Endothelial cell (in vitro differentiated cells): ENCODE measurements at regions not wholly inside any gene's neighbourhood (a gene's known extent, or its start where the extent isn't known, plus 50 kb on each side); places are given as distances from the start of the nearest gene placed in this dataset.

Experiments
- DNase-seq: peaks from one replicate; pipeline ENCODE4 v3.0.0; 2021; ENCODE audit warnings: low spot score
- H3K27ac Mint-ChIP-seq: one replicate; pipeline ENCODE4 v1.8.0; 2021; ENCODE audit warnings: mixed read lengths, inconsistent platforms; ENCODE audit not compliant: unreplicated experiment
- H3K27me3 Mint-ChIP-seq: one replicate; pipeline ENCODE4 v1.8.0; 2021; ENCODE audit warnings: mild to moderate bottlenecking, moderate library complexity, mixed read lengths, inconsistent platforms; ENCODE audit not compliant: unreplicated experiment
- H3K36me3 Mint-ChIP-seq: one replicate; pipeline ENCODE4 v1.8.0; 2021; ENCODE audit warnings: mild to moderate bottlenecking, low read depth, mixed read lengths, inconsistent platforms; ENCODE audit not compliant: unreplicated experiment
- H3K4me1 Mint-ChIP-seq: one replicate; pipeline ENCODE4 v1.8.0; 2021; ENCODE audit warnings: mild to moderate bottlenecking, mixed read lengths, inconsistent platforms; ENCODE audit not compliant: unreplicated experiment
- H3K4me3 Mint-ChIP-seq: one replicate; pipeline ENCODE4 v1.8.0; 2021; ENCODE audit warnings: mild to moderate bottlenecking, mixed read lengths, inconsistent platforms; ENCODE audit not compliant: unreplicated experiment
- H3K9me3 Mint-ChIP-seq: one replicate; pipeline ENCODE4 v1.8.0; 2021; ENCODE audit warnings: mixed read lengths, inconsistent platforms; ENCODE audit not compliant: unreplicated experiment
- TF ChIP-seq, protein P1 (sequence below): fragments of 200-600 bp; sonication (generic); IDR thresholded peaks from one replicate; pipeline ENCODE4 v1.5.0; 2021; ENCODE audit warnings: antibody characterized with exemption; ENCODE audit not compliant: unreplicated experiment

DNA sequence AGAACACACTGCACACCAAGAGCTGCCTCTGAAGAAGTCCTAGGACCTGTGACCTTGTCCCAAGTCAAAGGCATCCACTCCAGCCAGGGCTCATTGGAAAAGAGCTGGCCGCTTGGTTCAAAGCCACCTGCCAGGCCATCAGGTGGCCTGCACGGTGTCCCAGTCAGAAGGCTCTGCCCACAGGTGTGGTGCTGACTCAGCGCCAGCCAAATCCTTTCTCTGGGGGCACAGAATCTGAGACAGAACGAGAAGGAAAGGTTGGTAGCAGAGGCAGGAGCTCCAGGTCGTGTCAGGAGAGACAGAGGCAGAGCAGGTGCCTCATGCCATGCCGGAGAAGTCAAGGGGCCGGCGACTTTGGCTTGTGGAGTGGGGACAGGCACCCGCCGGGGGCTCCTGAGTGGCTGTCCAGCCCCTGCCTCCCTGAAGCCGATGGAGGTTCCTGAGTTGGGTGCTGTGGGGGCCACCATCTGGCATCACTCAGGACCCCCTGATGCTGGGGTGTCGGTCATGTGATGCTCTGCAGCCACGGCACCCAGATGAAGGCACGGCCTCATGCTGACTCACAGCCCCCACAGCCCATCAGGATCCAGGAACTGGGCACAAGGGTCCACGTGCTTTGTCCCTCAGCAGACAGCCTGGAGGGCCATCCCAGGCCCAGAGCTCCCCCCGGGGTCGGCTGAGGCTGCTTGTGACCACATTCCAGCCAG, 128.1 kb upstream of the FOXF1 start:
- peaks cover 8% of the 10 kb centered on the region for H3K27me3 Mint-ChIP-seq
- H3K36me3 Mint-ChIP-seq = no peaks in the 10 kb centered on the region
- no peak overlapping the region for H3K27ac Mint-ChIP-seq
- peaks cover 13% of the 10 kb centered on the region for H3K4me1 Mint-ChIP-seq
- H3K4me3 Mint-ChIP-seq = no peak overlapping the region
- DNase-seq = no peak
- TF ChIP-seq, protein P1, sequence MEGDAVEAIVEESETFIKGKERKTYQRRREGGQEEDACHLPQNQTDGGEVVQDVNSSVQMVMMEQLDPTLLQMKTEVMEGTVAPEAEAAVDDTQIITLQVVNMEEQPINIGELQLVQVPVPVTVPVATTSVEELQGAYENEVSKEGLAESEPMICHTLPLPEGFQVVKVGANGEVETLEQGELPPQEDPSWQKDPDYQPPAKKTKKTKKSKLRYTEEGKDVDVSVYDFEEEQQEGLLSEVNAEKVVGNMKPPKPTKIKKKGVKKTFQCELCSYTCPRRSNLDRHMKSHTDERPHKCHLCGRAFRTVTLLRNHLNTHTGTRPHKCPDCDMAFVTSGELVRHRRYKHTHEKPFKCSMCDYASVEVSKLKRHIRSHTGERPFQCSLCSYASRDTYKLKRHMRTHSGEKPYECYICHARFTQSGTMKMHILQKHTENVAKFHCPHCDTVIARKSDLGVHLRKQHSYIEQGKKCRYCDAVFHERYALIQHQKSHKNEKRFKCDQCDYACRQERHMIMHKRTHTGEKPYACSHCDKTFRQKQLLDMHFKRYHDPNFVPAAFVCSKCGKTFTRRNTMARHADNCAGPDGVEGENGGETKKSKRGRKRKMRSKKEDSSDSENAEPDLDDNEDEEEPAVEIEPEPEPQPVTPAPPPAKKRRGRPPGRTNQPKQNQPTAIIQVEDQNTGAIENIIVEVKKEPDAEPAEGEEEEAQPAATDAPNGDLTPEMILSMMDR = no peak
- H3K9me3 Mint-ChIP-seq = no peaks in the 10 kb centered on the region

DNA sequence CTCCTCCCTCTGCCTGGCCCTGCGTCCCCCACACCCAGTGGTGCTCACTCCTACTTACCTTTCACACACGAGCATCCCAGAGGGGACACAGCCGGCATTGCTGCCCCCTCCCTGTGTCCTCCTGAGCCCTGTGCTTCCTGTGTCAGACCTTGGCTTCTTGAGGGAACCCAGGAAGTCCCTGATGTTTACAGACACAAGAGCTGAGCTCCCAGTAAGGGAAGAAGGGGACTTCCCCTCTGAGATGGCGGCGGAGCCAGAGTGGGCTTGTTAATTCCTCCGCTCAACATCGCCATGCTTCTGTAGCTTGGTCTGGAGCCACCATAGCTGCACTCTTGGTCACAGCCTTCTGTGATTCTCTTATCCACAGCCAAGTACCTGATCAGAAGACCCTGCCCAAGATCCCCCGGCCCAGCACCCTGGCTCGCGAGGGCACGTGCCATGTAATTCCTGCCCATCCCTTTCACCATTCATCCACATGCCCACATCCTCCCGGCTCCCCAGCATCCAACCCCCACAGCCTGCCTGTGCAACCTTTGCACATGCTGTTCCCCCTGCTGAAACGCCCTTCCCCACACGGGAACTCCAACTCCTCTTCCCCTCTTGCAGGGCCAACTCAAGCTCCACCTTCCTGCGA, 127.4 kb upstream of the FOXF1 start:
- no peaks in the 10 kb centered on the region for H3K36me3 Mint-ChIP-seq
- peaks cover 8% of the 10 kb centered on the region for H3K27me3 Mint-ChIP-seq
- no peak for DNase-seq
- H3K9me3 Mint-ChIP-seq = no peaks in the 10 kb centered on the region
- no peak overlapping the region for H3K4me3 Mint-ChIP-seq
- TF ChIP-seq, protein P1 = no peak
- no peak overlapping the region for H3K27ac Mint-ChIP-seq
- H3K4me1 Mint-ChIP-seq = peaks cover 13% of the 10 kb centered on the region

DNA sequence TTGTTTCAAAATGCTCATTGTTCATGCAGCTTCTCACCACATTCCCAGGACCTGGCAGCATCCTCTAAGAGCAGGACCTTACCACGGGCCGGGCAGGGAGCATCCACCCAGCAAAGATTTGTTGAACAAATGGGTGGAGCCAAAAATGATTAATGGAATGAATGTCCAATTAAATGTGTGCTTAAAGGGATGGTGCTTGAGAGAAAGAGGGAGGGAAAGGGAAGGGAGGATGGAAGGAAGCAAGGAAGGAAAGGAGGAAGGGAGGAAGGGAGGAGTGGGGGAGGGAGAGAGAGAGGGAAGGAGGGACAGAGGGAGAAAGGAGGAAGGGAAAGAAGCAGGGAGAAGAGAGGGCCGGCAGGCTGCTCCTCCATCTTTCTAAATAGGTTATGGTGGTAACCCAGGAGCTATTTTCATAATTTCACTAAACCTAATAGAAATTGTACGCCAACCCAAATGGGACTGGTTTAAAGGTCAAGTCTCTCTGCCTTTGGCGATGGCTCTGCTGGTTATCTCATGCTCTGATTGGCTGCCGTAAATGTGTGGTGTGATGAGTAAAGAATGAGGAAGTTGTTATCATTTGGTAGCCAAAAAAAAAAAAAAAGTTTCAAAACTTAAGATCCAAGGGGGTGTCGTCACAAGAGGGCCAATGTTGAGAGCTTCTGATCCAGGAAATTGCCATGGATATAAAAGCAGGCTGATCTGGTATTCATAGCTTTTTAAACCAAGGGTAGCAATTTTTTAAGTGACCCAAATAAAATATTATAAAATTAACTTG, 126.7 kb upstream of the FOXF1 start:
- Mint-ChIP-seq H3K27me3 (peaks cover 13% of the 10 kb centered on the region), H3K9me3 (no peaks in the 10 kb centered on the region), H3K36me3 (no peaks in the 10 kb centered on the region), H3K4me3 (no peak overlapping the region), H3K27ac (peak overlapping the region; percentile 16), H3K4me1 (peaks cover 13% of the 10 kb centered on the region)
- DNase-seq = no peak
- TF ChIP-seq, protein P1 = no peak

DNA sequence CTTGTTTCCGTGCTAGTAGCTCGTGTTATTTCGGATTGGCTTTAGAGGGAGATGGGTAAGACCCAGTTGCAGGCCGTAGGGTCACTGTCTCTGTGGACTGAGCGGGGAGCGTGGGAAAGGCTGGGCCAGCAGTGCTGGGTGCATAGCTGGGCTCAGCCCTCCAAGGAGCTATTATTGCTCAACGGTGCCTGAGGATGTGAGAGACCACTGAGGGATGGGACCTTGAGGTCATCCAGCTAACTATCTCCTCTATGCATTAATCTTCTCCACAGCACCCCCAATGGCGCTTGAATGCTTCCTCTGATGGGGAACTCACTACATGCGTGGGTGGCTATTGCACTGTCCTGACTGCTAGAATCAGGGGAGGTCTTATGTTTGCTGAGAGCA, 126.1 kb upstream of the FOXF1 start:
- Mint-ChIP-seq H3K27ac (no peak overlapping the region), H3K4me3 (no peak overlapping the region), H3K9me3 (no peaks in the 10 kb centered on the region), H3K36me3 (no peaks in the 10 kb centered on the region), H3K4me1 (peaks cover 13% of the 10 kb centered on the region), H3K27me3 (peaks cover 13% of the 10 kb centered on the region)
- no peak for DNase-seq
- TF ChIP-seq, protein P1 = no peak
